HPDE6-E6E7 (cell line): ENCODE measurements at regions not wholly inside any gene's neighbourhood (a gene's known extent, or its start where the extent isn't known, plus 50 kb on each side); places are given as distances from the start of the nearest gene placed in this dataset.
A peak's percentile ranks its signal among the peaks of the same experiment; 100 is the strongest.
"Not testable (repeated sequence)": the region's sequence is repeated elsewhere in the genome, so short reads cannot be mapped to it uniquely, and the experiment has no call there.

Experiments
- DNase-seq: peaks from one replicate; pipeline ENCODE4 v3.0.0; 2011; ENCODE audit warnings: missing footprints; ENCODE audit errors: extremely low spot score

GRCh38 chr5:99019812-99020697 is 91.2 kb upstream of the CHD1 start:
- peak; percentile 58 for DNase-seq

DNA sequence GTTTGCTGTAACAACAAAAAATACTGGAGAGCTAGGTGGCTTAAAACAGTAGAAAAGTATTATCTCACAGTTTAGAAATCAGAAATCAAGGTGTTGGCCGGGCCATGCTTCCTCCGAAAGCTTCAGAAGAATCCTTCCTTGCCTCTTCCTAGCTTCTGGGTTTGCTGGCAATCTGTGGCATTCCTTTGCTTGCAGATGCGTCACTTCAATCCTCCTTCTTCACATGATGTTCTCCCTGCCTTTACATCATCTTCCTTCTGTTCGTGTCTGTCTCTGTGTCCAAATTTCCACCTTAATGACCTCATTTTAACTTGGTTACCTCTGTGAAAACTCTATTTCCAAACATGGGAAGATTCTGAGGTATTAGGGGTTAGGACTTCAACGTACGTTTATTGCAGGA is 90.4 kb upstream of the CHD1 start:
- no peak for DNase-seq

- no peak for DNase-seq
Observed at GRCh38 chr5:99010294-99010693, 81.5 kb upstream of the CHD1 start.

- DNase-seq: not testable (repeated sequence)
Observed at GRCh38 chr5:99008009-99008408, 79.2 kb upstream of the CHD1 start.

GRCh38 chr5:99005506-99005905 is 76.7 kb upstream of the CHD1 start:
- no peak for DNase-seq

GRCh38 chr5:99004960-99005359 is 76.2 kb upstream of the CHD1 start:
- DNase-seq: no peak

GRCh38 chr5:99000876-99001275 is 72.1 kb upstream of the CHD1 start:
- peak; percentile 13 for DNase-seq

DNA sequence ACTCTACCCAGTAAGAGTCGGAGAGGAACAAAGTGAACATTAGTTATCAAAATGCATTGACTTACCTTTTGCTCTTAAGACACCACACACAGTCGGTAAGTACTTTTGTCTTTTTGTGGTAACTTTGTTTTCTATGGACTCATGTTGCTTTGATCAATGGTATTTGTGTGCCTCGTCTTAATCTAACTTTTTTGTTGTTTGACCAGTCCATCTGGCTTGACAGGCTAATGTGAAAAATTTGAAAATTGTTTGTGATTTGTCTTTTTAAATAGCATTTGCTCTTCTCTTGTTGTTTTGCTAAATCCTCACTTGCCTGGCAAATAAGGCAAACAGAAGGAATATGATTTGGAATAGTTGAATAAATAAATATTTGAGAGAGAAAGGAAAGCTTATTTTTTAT is 71.4 kb upstream of the CHD1 start:
- no peak for DNase-seq

GRCh38 chr5:98999631-99000030 is 70.8 kb upstream of the CHD1 start:
- no peak for DNase-seq

DNA sequence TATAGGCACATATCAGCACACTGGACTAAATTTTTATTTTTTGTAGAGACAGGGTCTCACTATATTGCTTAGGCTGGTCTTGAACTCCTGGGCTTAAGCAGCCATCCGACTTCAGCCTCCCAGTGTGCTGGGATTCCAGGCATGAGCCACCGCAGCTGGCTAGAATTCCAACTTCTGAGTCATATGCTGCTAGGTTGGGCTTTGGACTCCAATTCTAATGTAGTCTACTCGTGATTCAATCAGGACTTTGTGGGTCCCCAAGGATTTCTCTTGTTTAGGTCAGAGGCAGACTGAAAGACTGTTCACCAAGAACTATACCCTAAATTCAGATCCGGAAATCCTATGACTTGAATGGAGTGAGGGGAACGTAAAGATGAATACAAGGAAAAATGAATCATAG is 68.2 kb upstream of the CHD1 start:
- DNase-seq: no peak

- DNase-seq: no peak
Observed at GRCh38 chr5:98994611-98995010, 65.8 kb upstream of the CHD1 start.

GRCh38 chr5:98993512-98993911 is 64.7 kb upstream of the CHD1 start:
- no peak for DNase-seq

DNA sequence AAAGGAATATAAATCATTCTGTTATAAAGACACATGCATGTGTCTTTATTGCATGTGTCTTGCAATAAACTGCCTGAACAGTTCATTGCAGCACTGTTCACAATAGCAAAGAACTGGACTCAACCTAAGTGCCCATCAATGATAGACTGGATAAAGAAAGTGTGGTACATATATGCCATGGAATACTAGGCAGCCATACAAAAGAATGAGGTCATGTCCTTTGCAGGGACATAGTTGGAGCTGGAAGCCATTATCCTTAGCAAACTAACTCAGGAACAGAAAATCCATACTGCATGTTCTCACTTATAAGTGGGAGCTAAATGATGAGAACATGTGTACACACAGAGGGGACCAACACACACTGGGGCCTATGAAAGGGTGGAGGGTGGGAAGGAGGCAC is 63.7 kb upstream of the CHD1 start:
- no peak for DNase-seq

GRCh38 chr5:98989727-98990126 is 60.9 kb upstream of the CHD1 start:
- DNase-seq: no peak

- no peak for DNase-seq
Observed at GRCh38 chr5:98986587-98986986, 57.8 kb upstream of the CHD1 start.

DNA sequence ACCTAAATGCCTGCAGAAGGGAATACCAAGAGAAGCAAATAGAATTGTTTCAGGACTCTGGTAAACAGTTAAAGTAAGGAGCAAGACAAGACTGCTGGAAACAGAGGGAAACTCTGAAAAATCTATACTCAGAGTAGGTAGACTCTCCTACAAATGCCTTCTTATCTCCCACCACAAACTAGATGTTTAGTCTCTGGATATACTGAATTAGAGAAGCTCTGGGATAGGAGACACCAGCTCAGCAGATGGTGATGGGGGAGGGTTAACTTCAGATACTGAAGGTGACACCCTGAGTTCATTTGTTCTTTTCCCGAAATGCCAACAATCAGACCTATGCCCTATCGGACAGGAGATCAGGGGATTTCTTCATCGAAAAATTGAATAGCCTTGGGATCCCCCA is 54.1 kb upstream of the CHD1 start:
- DNase-seq: no peak
